ENCODE measurements at regions not wholly inside any gene's neighbourhood (a gene's known extent, or its start where the extent isn't known, plus 50 kb on each side); places are given as distances from the start of the nearest gene placed in this dataset.

DNA sequence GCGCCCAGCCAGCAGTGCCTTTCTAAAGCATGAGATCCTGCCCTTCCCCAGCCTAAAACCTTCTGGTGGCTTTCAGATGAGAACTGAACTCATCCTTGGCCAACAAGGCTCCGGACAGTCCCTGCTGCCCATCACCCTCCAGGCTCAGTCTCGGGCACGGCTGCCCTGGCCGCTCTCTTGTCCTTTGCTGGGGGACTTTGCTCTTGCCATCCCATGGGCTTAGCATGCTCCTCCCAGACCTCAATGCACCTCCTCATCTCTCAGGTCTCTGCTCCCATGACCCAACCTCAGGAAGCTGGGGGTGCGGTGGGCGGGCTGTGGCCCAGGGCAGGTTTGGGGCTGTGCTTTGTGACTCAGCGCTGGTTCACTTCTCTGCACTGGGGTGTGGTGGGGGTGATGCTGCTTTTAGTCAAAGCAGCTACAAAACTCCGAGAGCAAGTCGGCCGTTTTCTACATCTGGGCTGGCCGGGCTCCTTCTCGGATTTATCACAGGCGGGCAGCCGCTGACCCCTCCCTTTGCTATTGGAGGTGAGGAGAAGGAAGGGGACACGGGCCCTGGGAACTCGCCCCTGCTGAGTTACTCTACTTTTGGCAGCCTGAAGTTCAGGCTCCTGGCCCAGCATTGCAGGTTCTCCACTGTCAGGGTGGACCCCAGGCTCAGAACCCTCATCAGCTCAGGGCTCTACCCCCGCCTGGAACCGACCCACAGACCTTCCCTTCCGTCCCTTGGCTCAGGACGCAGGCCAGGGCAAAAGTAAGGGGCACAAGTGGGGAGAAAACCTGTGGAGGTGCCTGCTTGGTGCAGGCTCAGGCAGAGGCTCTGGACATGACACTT is 90.6 kb upstream of the TAF1B start:
- TF ChIP-seq POLR2A (IDR thresholded peaks at IDR 0.05; ENCODE audit: low read depth, low read length), result no peak
- peak; percentile 69 for FAIRE-seq
- DNase-seq (ENCODE audit: insufficient read length, low spot score), result peak; percentile 94

DNA sequence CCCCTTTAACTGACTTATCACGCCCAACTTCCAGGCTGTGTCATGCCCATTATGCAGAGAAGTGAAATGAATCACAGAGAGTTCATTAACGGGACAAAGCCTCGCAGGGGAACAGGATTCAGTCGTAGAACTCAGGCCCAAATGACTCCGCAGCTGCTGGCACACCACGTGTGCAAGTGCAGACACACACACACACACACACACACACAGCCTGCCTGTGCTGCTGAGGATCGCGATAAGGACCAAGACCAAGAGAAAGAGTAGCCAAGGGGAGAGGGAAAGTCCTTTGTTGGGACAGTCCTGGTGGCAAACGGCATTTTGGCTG is 90.0 kb upstream of the TAF1B start:
- FAIRE-seq, result peak; percentile 86
- peak; percentile 28; the same call in 1 of the 2 replicates for TF ChIP-seq POLR2A (IDR thresholded peaks at IDR 0.05; ENCODE audit: low read depth, low read length)
- peak; percentile 87 for DNase-seq (ENCODE audit: insufficient read length, low spot score)

DNA sequence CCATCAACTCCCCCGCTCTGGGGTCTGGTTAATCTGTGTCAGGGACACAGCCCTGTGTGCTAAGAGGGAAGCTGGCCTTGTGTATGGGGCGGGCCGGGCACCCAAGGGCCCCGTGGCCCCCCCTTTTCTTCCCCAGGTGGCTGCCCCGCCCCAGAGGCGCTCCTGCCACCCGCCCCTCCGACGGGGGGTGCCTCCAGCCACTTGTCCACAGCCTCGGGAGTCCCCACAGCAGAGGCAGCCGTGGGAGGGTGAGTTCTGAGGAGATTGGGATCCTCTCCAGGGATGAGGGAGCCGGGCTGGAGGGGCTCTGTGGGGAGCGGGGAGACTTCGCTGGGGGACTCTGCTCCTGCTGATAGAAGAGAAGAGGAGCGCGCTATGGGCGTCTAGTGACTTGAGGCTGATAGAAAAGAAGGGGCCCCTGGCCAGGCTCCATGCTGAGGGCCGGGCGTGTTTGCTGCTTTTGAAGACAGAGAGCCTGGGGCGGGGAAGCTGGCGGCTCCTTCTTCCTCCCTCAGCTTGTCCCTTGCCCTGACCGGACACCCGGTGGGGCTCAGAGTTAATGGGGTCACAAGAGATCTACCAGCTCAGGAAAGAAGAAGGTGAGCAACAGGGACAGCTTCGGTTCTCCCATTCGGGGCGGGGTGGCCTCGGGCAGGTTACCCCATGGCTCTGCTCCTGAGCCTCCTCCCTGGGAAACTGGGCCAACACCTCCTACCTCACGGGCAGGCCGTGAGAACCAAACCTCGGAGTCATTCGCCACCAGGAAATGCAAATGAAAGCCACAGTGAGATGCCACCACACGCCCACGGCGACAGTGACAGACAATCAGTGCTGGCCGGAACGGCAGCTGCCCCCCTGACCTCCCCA is 89.4 kb upstream of the TAF1B start:
- DNase-seq (ENCODE audit: insufficient read length, low spot score), result no peak
- no peak for FAIRE-seq
- TF ChIP-seq POLR2A (IDR thresholded peaks at IDR 0.05; ENCODE audit: low read depth, low read length), result no peak

DNA sequence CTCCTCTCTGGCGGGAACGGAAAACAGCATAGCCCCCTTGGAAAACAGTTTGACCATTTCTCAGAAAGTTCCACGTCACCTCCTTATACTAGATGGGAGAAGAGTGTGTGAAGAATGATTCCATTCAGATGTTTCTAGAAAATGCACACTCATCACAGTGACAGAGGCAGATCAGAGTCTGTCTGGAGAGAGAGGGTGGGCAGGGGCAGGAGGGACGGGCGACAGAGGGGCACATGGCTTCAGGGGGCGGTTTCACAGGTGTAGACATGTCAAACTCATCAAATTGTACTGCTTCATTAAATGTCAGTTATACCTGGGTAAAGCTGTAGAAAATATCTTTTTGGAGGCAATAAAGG is 88.8 kb upstream of the TAF1B start:
- no peak for TF ChIP-seq POLR2A (IDR thresholded peaks at IDR 0.05; ENCODE audit: low read depth, low read length)
- no peak for DNase-seq (ENCODE audit: insufficient read length, low spot score)
- no peak for FAIRE-seq

DNA sequence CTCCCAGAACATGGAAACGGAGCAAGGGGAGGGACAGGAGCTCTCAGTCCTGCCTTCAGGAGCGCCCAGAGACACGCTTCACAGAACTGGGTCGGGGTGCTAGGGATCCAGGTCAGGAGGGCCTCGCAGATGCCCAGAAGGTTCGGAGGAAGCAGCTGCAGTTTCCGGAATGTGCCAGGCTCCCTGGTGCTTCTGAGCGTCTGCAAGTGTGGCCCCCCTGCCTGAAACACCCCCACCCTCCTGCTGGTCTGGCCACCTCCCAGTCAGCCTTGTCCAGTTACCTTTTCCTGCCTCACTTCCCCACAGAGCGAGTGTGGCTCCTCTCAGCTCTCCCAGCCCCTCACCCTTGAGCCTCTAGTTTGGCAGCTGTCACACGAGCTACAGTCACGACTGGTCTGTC is 88.3 kb upstream of the TAF1B start:
- FAIRE-seq (no peak), DNase-seq (ENCODE audit: insufficient read length, low spot score) (no peak)
- no peak for TF ChIP-seq POLR2A (IDR thresholded peaks at IDR 0.05; ENCODE audit: low read depth, low read length)

DNA sequence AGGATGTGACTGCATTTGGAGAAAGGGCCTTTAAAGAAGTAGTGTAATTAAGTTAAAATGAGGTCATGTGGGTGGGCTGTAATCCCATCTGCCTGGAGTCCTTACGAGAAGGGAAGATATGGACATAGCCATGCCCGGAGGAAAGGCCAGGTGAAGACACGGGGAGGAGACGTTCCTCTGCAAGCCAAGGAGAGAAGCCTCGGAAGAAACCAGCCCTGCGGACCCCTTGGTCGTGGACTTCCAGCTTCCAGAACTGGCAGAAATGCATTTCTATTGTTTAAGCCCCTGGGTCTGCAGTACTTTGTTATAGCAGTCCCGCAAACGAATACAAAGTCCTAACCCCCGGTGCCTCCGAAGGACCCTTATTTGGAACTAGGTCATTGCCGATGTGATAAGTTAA is 87.6 kb upstream of the TAF1B start:
- FAIRE-seq, result no peak

DNA sequence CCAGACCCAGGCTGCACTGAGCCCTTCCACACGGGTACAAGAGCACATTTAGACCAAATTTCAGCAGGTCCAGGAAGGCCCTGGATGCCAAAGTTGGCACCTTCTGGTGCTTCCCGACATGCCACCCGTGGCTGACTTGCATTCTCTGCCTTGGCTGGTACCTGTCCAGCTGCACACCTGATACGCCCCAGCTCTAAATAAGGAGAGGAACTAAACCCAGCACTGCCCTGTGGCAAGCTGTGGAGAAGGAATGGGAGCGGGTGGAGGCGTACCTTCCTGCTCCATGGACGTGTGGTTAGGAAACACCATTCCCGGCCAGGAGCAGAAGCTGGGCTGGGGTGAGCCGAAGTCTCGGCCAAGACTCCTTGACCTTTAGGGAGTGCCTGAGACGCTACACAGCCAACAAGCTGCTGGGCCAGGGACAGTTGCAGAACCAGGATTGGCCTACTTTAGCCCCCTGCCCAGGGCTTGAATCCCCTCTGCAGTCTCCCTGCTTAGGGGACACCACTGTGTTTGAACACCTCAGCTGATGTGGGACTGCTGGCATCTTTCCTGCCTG is 86.5 kb upstream of the TAF1B start:
- no peak for FAIRE-seq
- no peak for TF ChIP-seq POLR2A (IDR thresholded peaks at IDR 0.05; ENCODE audit: low read depth, low read length)

More for the DNA sequence above, 87.6 kb upstream of the TAF1B start:
- no peak for DNase-seq (ENCODE audit: insufficient read length, low spot score)
- no peak for TF ChIP-seq POLR2A (IDR thresholded peaks at IDR 0.05; ENCODE audit: low read depth, low read length)

DNA sequence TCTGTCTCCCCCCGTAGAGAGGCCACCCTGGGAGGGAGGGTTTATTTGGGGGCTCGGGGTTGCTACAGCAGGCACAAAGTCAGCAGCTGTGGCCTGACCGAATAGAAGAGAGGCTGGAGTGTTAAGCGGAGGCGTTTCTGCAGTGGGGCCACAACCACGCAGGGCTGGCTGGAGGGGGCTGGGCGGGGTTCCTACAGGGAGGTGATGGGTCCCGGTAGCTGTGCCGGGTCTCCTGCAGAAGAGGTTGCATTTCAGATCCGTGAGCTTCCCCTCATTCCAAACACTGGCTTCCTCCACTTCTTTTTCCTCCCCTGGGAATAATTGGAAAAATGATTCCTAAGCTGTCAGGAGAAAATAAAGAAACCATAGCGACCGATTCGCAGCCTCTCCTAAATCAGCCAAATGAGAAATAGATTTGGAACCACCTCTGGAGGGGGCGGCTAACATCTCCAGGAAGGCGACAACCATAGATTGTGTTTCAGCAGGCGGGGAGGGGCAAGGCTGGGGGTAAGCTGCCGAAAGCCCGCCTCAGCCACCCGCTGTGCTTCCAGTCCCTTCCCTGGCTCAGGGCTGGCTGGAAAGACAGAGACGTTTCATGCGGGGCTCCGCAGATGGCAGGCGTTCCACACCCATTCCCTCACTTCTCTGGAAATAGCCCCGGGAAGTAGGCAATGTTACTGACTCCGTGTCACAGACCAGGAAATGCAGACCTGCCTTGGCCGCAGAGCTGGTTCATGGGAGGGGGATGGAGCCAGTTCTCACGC is 85.6 kb upstream of the TAF1B start:
- TF ChIP-seq POLR2A (IDR thresholded peaks at IDR 0.05; ENCODE audit: low read depth, low read length), result no peak
- DNase-seq (ENCODE audit: insufficient read length, low spot score), result no peak
- no peak for FAIRE-seq

More for the DNA sequence above, 86.5 kb upstream of the TAF1B start:
- no peak for DNase-seq (ENCODE audit: insufficient read length, low spot score)

DNA sequence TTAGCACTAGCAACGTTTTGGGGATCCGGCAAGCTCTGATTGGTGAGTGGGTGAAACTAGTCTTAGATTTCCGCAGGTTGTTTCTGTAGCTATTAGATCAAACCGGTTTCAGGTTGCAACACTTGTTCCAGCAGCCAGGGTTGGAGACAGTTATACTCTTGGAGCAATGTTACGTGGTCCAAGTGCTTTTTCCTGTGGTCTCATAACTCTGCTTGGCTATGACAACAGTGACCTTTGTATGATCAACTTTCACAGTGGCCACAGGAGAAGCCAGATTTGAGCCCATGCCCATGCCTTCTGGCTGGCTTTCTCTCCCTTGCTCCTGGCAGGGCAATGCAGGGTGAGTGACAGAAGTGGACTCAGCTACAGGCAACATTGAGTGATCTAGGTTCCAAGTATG is 84.5 kb upstream of the TAF1B start:
- TF ChIP-seq POLR2A (IDR thresholded peaks at IDR 0.05; ENCODE audit: low read depth, low read length), result no peak
- no peak for DNase-seq (ENCODE audit: insufficient read length, low spot score)
- FAIRE-seq, result no peak

DNA sequence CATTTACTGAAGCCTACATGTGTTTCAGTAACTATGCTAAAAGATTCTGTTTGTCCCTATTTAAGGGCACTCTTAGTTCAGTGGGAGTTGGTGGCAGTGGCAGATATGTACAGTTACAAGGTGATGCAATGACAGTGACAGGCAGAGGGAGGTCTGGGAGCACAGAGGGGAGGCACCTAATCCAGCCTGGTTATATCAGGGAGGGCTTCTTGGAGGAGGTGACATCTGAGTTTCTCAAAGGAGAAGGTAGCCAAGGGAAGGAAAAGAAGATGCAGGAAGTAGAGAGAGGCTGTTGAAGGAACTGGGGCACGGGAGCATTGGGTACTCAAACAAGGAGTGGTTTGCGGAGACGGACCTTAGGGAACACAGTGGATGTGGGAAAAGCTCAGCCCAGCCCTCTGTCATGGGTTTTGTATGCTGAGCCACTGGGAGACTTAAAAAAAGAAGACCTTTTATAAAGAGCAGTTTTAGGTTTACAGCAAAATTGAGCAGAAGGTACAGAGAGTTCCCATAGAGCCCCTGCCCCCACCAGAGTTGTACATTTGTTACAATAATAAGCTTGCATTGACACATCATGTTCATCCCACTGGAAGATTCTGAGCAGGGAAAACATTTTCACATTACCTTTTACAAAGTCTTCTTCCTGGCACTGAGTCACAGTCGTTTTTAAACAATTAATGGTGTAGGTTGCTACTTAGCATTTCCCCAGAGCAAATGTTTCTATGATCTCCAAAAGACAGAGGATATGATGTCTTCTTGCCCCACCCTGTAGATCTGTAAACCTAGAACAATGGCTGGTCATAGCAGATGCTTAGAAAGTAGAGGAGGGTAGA is 83.0 kb upstream of the TAF1B start:
- no peak for FAIRE-seq
- TF ChIP-seq POLR2A (IDR thresholded peaks at IDR 0.05; ENCODE audit: low read depth, low read length), result no peak
- no peak for DNase-seq (ENCODE audit: insufficient read length, low spot score)

DNA sequence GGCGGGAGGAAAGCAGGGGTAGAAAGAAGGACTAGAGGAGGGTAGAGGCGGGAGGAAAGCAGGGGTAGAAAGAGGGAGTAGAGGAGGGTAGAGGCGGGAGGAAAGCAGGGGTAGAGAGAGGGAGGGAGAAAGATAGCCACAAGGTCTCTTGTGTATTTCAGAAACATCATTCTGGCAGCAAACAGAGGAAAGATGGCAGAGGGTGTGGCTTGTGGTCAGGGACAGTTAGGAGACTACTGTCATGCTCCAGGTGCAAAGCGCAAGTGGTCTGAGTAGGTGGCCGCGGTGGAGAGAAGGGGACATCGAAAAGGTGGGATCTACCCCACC is 82.4 kb upstream of the TAF1B start:
- DNase-seq (ENCODE audit: insufficient read length, low spot score) (no peak), FAIRE-seq (no peak)
- TF ChIP-seq POLR2A (IDR thresholded peaks at IDR 0.05; ENCODE audit: low read depth, low read length), result no peak

DNA sequence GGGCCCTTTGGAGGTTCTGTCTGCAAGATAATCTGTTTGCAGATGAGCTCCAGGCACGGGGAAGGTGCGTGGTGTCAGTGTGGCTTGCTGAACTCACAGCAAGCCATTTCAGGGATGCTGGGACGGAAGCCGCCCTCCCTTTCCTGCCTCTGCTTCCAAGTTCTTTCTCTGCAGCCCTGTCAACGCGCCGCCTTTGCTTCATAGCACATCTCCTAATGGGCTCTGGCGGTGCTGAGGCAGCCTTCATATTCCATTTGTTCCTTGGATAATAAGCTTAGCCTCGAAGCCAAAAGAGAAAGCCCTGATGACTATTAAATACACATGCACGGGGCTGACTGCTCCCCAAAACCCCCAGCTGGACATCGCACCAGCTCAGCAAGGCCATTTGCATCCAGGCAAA is 81.7 kb upstream of the TAF1B start:
- FAIRE-seq (no peak), DNase-seq (ENCODE audit: insufficient read length, low spot score) (no peak)
- TF ChIP-seq POLR2A (IDR thresholded peaks at IDR 0.05; ENCODE audit: low read depth, low read length), result no peak

DNA sequence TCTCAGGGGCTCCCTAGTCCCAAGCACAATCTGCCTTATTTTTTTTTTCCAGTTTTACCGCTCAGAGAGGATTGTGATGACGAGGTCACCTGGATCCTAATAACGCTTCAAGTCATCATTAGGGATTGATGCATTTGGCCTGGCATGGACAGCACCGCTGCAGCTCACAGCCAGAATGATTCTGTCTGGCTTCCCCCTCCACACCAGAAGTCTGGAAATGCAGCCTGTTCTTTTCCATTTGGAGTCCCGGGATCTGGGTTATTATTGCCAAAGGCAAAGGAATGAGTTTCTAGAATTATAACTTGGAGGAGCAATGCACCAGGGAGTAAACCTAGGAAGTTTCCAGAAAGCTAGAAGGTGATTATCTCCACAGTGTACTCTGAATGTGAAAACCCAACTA is 81.1 kb upstream of the TAF1B start:
- no peak for TF ChIP-seq POLR2A (IDR thresholded peaks at IDR 0.05; ENCODE audit: low read depth, low read length)
- no peak for DNase-seq (ENCODE audit: insufficient read length, low spot score)
- FAIRE-seq, result no peak
